IMR-90 (cell line): ENCODE measurements at regions not wholly inside any gene's neighbourhood (a gene's known extent, or its start where the extent isn't known, plus 50 kb on each side); places are given as distances from the start of the nearest gene placed in this dataset.

ENCODE experiments used
- ATAC-seq: fragments of 200-7000 bp; cut with Tn5 transposase; 2 replicates; pipeline ENCODE4 v1.9.1; 2020; ENCODE audit warnings: low read depth, mild to moderate bottlenecking, moderate library complexity
- BruUV-seq: library from RNA; stranded (reverse); fragments of 400-500 nt; replicated peaks from 2 replicates; lab custom pipeline; 2021; lab: Mats Ljungman, UMichigan
- CTCF ChIA-PET: fragments of 300-600 bp; formaldehyde crosslinking; extraction: SDS; loops from one replicate; lab custom pipeline; 2021; ENCODE audit warnings: antibody characterized with exemption; lab: Yijun Ruan, JAX
- POLR2A ChIA-PET: fragments of 300-600 bp; sonication (Branson Sonifier 250); formaldehyde crosslinking; loops from one replicate; lab custom pipeline; 2022; ENCODE audit warnings: antibody characterized with exemption; ENCODE audit not compliant: unreplicated experiment; lab: Charles Lee
- DNase-seq: peaks from one replicate; pipeline ENCODE4 v3.0.0; 2013
- H2AFZ ChIP-seq: replicated peaks from 2 replicates; pipeline ENCODE3; 2013; ENCODE audit warnings: low read length, mild to moderate bottlenecking; ENCODE audit not compliant: poor library complexity
- H2AK5ac ChIP-seq: 2 replicates; pipeline ENCODE4 v1.6.1; 2013; ENCODE audit warnings: low read depth, low read length, inconsistent platforms
- H2AK9ac ChIP-seq: replicated peaks from 2 replicates; pipeline ENCODE3; 2013; ENCODE audit warnings: mild to moderate bottlenecking, low read depth, low read length, moderate library complexity; ENCODE audit not compliant: poor library complexity
- H2BK120ac ChIP-seq: 2 replicates; pipeline ENCODE4 v1.6.1; 2013; ENCODE audit warnings: low read depth, low read length, inconsistent platforms
- H2BK15ac ChIP-seq: 3 replicates; pipeline ENCODE4 v1.6.1; 2013; ENCODE audit warnings: low read depth, low read length, inconsistent platforms
- H2BK20ac ChIP-seq: 2 replicates; pipeline ENCODE4 v1.6.1; 2013; ENCODE audit warnings: low read depth, mild to moderate bottlenecking, inconsistent platforms, low read length, moderate library complexity
- H2BK5ac ChIP-seq: 2 replicates; pipeline ENCODE4 v1.6.1; 2013; ENCODE audit warnings: mild to moderate bottlenecking, low read depth, low read length, inconsistent platforms; ENCODE audit not compliant: poor library complexity, severe bottlenecking
- H3K14ac ChIP-seq: replicated peaks from 2 replicates; pipeline ENCODE4 v1.6.1; 2013; ENCODE audit warnings: low read depth, low read length, inconsistent platforms
- H3K18ac ChIP-seq: 2 replicates; pipeline ENCODE4 v1.6.1; 2013; ENCODE audit warnings: low read depth, low read length, control low read depth
- H3K23ac ChIP-seq: 2 replicates; pipeline ENCODE4 v1.6.1; 2013; ENCODE audit warnings: low read depth, low read length, inconsistent platforms
- H3K27ac ChIP-seq: 2 replicates; pipeline ENCODE4 v1.5.1; 2013; ENCODE audit warnings: mild to moderate bottlenecking, control low read depth, low read length; ENCODE audit not compliant: insufficient read depth
- H3K27me3 ChIP-seq: 2 replicates; pipeline ENCODE4 v1.6.1; 2013; ENCODE audit warnings: low read length; ENCODE audit not compliant: control insufficient read depth, insufficient read depth
- H3K36me3 ChIP-seq: 2 replicates; pipeline ENCODE4 v1.6.1; 2013; ENCODE audit warnings: low read length, mixed read lengths; ENCODE audit not compliant: control insufficient read depth, insufficient read depth
- H3K4ac ChIP-seq: 2 replicates; pipeline ENCODE4 v1.6.1; 2013; ENCODE audit warnings: low read depth, low read length, inconsistent platforms
- H3K4me1 ChIP-seq: 2 replicates; pipeline ENCODE4 v1.6.1; 2013; ENCODE audit warnings: low read length, mixed read lengths; ENCODE audit not compliant: control insufficient read depth, insufficient read depth
- H3K4me2 ChIP-seq: 2 replicates; pipeline ENCODE4 v1.6.1; 2013; ENCODE audit warnings: low read depth, mild to moderate bottlenecking, control low read depth, low read length, moderate library complexity
- H3K4me3 ChIP-seq: 2 replicates; pipeline ENCODE4 v1.5.1; 2013; ENCODE audit warnings: low read depth, mild to moderate bottlenecking, control low read depth, low read length, moderate library complexity; ENCODE audit not compliant: insufficient read depth
- H3K56ac ChIP-seq: 2 replicates; pipeline ENCODE4 v1.6.1; 2013; ENCODE audit warnings: low read length, inconsistent platforms; ENCODE audit not compliant: insufficient read depth; ENCODE audit errors: extremely low read depth
- H3K79me1 ChIP-seq, 2 experiments: 2 replicates each; pipeline ENCODE4 v1.6.1; 2013; ENCODE audit warnings: low read length in 2 of 2, inconsistent platforms in 1 of 2, low read depth in 1 of 2
- H3K9ac ChIP-seq: 2 replicates; pipeline ENCODE4 v1.6.1; 2013; ENCODE audit warnings: low read depth, low read length, control low read depth
- H3K9me1 ChIP-seq: 2 replicates; pipeline ENCODE4 v1.6.1; 2013; ENCODE audit warnings: low read length, inconsistent platforms; ENCODE audit not compliant: insufficient read depth
- H3K9me3 ChIP-seq: 2 replicates; pipeline ENCODE4 v1.6.1; 2013; ENCODE audit warnings: low read length; ENCODE audit not compliant: control insufficient read depth, insufficient read depth
- H4K20me1 ChIP-seq: 2 replicates; pipeline ENCODE4 v1.6.1; 2013; ENCODE audit warnings: low read length, inconsistent platforms; ENCODE audit not compliant: insufficient read depth
- H4K5ac ChIP-seq: 2 replicates; pipeline ENCODE4 v1.6.1; 2013; ENCODE audit warnings: mild to moderate bottlenecking, low read depth, low read length, control low read depth
- H4K8ac ChIP-seq, 2 experiments: 2 replicates each; pipeline ENCODE4 v1.6.1; 2013; ENCODE audit warnings: low read depth in 2 of 2, low read length in 2 of 2, control low read depth in 1 of 2, inconsistent platforms in 1 of 2
- H4K91ac ChIP-seq: 2 replicates; pipeline ENCODE4 v1.6.1; 2013; ENCODE audit warnings: low read depth, low read length, inconsistent platforms; ENCODE audit not compliant: insufficient read depth
- BHLHE40 ChIP-seq: fragments of 150-350 bp; IDR thresholded peaks from 2 replicates; pipeline ENCODE4 v1.6.1; 2016; ENCODE audit warnings: mild to moderate bottlenecking, low read depth, low read length
- CEBPB ChIP-seq: IDR thresholded peaks from 2 replicates; pipeline ENCODE4 v1.6.1; 2012; ENCODE audit warnings: low read depth, low read length, improper control_type of control experiment
- CHD1 ChIP-seq: IDR thresholded peaks from 2 replicates; pipeline ENCODE4 v1.6.1; 2012; ENCODE audit warnings: low read depth, low read length, improper control_type of control experiment
- ELK1 ChIP-seq: fragments of 150-350 bp; IDR thresholded peaks from 2 replicates; pipeline ENCODE4 v1.6.1; 2016; ENCODE audit warnings: low read depth, mild to moderate bottlenecking, low read length, moderate library complexity, borderline replicate concordance
- FOS ChIP-seq: fragments of 150-350 bp; IDR thresholded peaks from 2 replicates; pipeline ENCODE4 v1.6.1; 2016; ENCODE audit warnings: low read depth, low read length
- MAFK ChIP-seq: IDR thresholded peaks from 2 replicates; pipeline ENCODE4 v1.6.1; 2012; ENCODE audit warnings: low read depth, low read length, improper control_type of control experiment
- MAZ ChIP-seq: IDR thresholded peaks from 2 replicates; pipeline ENCODE4 v1.6.1; 2012; ENCODE audit warnings: low read depth, mild to moderate bottlenecking, low read length, improper control_type of control experiment, moderate library complexity, borderline replicate concordance
- MXI1 ChIP-seq: IDR thresholded peaks from 2 replicates; pipeline ENCODE4 v1.6.1; 2012; ENCODE audit warnings: low read depth, mild to moderate bottlenecking, low read length, moderate library complexity, borderline replicate concordance
- NFE2L2 ChIP-seq: fragments of 150-350 bp; IDR thresholded peaks from 2 replicates; pipeline ENCODE4 v1.6.1; 2016; ENCODE audit warnings: low read depth, mild to moderate bottlenecking, low read length
- POLR2A ChIP-seq: IDR thresholded peaks from 2 replicates; pipeline ENCODE4 v1.6.1; 2012; ENCODE audit warnings: mild to moderate bottlenecking, low read depth, low read length
- RAD21 ChIP-seq: IDR thresholded peaks from 2 replicates; pipeline ENCODE4 v1.6.1; 2012; ENCODE audit warnings: low read length, improper control_type of control experiment
- RCOR1 ChIP-seq: IDR thresholded peaks from 2 replicates; pipeline ENCODE4 v1.6.1; 2012; ENCODE audit warnings: mild to moderate bottlenecking, low read length, improper control_type of control experiment; ENCODE audit not compliant: insufficient replicate concordance
- RFX5 ChIP-seq: IDR thresholded peaks from 2 replicates; pipeline ENCODE4 v1.8.0; 2012; ENCODE audit warnings: low read depth, mild to moderate bottlenecking, low read length, moderate library complexity
- SMC3 ChIP-seq: fragments of 150-350 bp; IDR thresholded peaks from 2 replicates; pipeline ENCODE4 v1.6.1; 2016; ENCODE audit warnings: low read depth, mild to moderate bottlenecking, antibody characterized with exemption, low read length, moderate library complexity
- USF2 ChIP-seq: fragments of 150-350 bp; IDR thresholded peaks from 2 replicates; pipeline ENCODE4 v1.6.1; 2017; ENCODE audit warnings: mild to moderate bottlenecking, antibody characterized with exemption, low read length, low read depth
- WGBS, 2 experiments: methylation state at CpG; one replicate each; pipeline versions ENCODE4 v1.1.5 to v1.1.7; 2013; ENCODE audit warnings: missing lambda C conversion rate in 2 of 2; ENCODE audit not compliant: insufficient read length in 1 of 2; ENCODE audit errors: extremely low coverage in 2 of 2; 5-methylcytosine and 5-hydroxymethylcytosine counted together
- dilution Hi-C: fragments of 300-500 bp; cut with HindIII; formaldehyde crosslinking; loops from one replicate; pipeline ENCODE4 v1.14.3; 2018; ENCODE audit warnings: low sequenced_read_pairs; ENCODE audit not compliant: unreplicated experiment
- in situ Hi-C: fragments of 300-500 bp; cut with MboI; formaldehyde crosslinking; loops from 3 replicates; pipeline ENCODE4 v1.14.3; 2019; ENCODE audit warnings: low sequenced_read_pairs, inconsistent platforms, mixed read lengths
- intact Hi-C: fragments of 100-400 bp; cut with micrococcal nuclease; formaldehyde crosslinking; loops from 2 replicates; pipeline ENCODE4 v1.10.0; 2022
- TF ChIP-seq, protein P1 (sequence below): conservative IDR thresholded peaks from 2 replicates; pipeline ENCODE4 v1.5.1; 2012; ENCODE audit warnings: mild to moderate bottlenecking, low read depth, low read length, improper control_type of control experiment

- H3K36me3 ChIP-seq, result no peaks in the 10 kb centered on the region
- H3K79me1 ChIP-seq, result no peaks in the 10 kb centered on the region
- no peak for DNase-seq
- no CpG with 5 or more reads among the region's 2 CpGs for WGBS, 2 experiments
- in situ Hi-C loops (no loop called here), intact Hi-C loops (no loop called here), dilution Hi-C loops (no loop called here)
- BruUV-seq, result no TSS peak
- H3K27me3 ChIP-seq, result no peaks in the 10 kb centered on the region
- no peak overlapping the region for H3K9ac ChIP-seq
- no peak overlapping the region for H3K4me2 ChIP-seq
- H2AK9ac ChIP-seq, result no peak overlapping the region
- TF ChIP-seq FOS (no peak), RFX5 (no peak), MXI1 (no peak), RCOR1 (no peak), ELK1 (no peak), MAZ (no peak), CEBPB (no peak), CHD1 (no peak), USF2 (no peak), MAFK (no peak), BHLHE40 (no peak), NFE2L2 (no peak), SMC3 (no peak), RAD21 (no peak), POLR2A (no peak)
- TF ChIP-seq, protein P1, sequence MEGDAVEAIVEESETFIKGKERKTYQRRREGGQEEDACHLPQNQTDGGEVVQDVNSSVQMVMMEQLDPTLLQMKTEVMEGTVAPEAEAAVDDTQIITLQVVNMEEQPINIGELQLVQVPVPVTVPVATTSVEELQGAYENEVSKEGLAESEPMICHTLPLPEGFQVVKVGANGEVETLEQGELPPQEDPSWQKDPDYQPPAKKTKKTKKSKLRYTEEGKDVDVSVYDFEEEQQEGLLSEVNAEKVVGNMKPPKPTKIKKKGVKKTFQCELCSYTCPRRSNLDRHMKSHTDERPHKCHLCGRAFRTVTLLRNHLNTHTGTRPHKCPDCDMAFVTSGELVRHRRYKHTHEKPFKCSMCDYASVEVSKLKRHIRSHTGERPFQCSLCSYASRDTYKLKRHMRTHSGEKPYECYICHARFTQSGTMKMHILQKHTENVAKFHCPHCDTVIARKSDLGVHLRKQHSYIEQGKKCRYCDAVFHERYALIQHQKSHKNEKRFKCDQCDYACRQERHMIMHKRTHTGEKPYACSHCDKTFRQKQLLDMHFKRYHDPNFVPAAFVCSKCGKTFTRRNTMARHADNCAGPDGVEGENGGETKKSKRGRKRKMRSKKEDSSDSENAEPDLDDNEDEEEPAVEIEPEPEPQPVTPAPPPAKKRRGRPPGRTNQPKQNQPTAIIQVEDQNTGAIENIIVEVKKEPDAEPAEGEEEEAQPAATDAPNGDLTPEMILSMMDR, result no peak
- no peak overlapping the region for H2AFZ ChIP-seq
- no peak overlapping the region for H3K14ac ChIP-seq
- H2BK5ac ChIP-seq, result no peak overlapping the region
- no peak overlapping the region for H3K4me3 ChIP-seq
- H4K91ac ChIP-seq, result no peak overlapping the region
- no peak overlapping the region for H3K18ac ChIP-seq
- no peak overlapping the region for H2BK120ac ChIP-seq
- H2AK5ac ChIP-seq, result no peak overlapping the region
- no peak overlapping the region for H3K27ac ChIP-seq
- ChIA-PET CTCF (no interaction called here), POLR2A (no interaction called here)
- H4K5ac ChIP-seq, result no peak overlapping the region
- no peak overlapping the region for H3K4ac ChIP-seq
- no peak overlapping the region for H2BK20ac ChIP-seq
- H3K23ac ChIP-seq, result no peak overlapping the region
- H2BK15ac ChIP-seq, result no peak overlapping the region
- H3K56ac ChIP-seq, result no peak overlapping the region
- no peak overlapping the region for H4K8ac ChIP-seq
- H3K9me3 ChIP-seq, result peaks cover 29% of the 10 kb centered on the region
- no peaks in the 10 kb centered on the region for H3K9me1 ChIP-seq
- no peak for ATAC-seq
- H4K20me1 ChIP-seq, result no peaks in the 10 kb centered on the region
- no peaks in the 10 kb centered on the region for H3K4me1 ChIP-seq
These were observed 304.0 kb downstream of the TMEM114 start for GRCh38 chr16:8286348-8286747.
